ENCODE measurements at regions not wholly inside any gene's neighbourhood (a gene's known extent, or its start where the extent isn't known, plus 50 kb on each side); places are given as distances from the start of the nearest gene placed in this dataset.

GRCh38 chr2:42930025-42930581 is 137.7 kb upstream of the HAAO start (continued):
- TF ChIP-seq ZNF462 (CRISPR knock-in tag; IDR thresholded peaks at IDR 0.05): no peak
- TF ChIP-seq CREB1 (CRISPR knock-in tag; IDR thresholded peaks at IDR 0.05; ENCODE audit: low read depth): no peak
- no peak for TF ChIP-seq NANOG (IDR thresholded peaks at IDR 0.05; ENCODE audit: borderline replicate concordance)
- TF ChIP-seq ZNF331 (CRISPR knock-in tag; IDR thresholded peaks at IDR 0.05; ENCODE audit: low read depth): no peak

DNA sequence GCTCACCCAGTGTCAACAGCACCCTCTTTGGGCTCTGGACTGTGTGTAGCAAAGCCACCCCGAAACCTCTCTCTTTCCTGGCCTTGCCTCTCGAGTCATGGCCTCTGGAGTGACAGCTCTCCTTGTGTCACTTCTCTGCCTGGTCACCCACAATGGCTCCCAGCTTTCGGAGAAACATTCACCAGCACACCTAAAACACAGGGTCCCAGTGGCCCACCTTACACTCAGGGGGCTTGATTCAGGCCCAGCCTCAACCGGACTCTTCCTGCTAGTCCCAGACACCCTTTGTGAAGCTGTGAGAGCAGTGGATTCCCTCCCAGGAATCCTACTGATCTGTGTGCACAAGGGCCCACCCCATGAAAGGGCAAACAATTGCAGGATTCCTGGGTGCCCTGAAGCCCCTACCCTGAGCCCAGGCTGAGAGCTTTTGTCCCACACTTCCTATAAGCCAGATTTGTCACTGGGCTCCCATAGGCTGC is 137.2 kb upstream of the HAAO start:
- no peaks in the 10 kb centered on the region for H3K9me3 Mint-ChIP-seq
- ATAC-seq (no peak), DNase-seq (ENCODE audit: low spot score) (no peak)
- Histone ChIP-seq H3K27me3 (ENCODE audit: insufficient read depth) (no peaks in the 10 kb centered on the region), H3K4me3 (no peak overlapping the region), H4K20me1 (replicated peaks; ENCODE audit: insufficient read depth) (no peaks in the 10 kb centered on the region), H3K4me2 (no peak overlapping the region), H3K79me2 (replicated peaks; ENCODE audit: insufficient read depth) (no peaks in the 10 kb centered on the region), H3F3A (replicated peaks; ENCODE audit: low read depth) (no peaks in the 10 kb centered on the region; the same call in 1 of the 2 replicates), H3K27ac (ENCODE audit: low read depth) (no peak overlapping the region), H2AFZ (peak overlapping the region; percentile 66), H3K36me3 (ENCODE audit: insufficient read depth) (no peaks in the 10 kb centered on the region), H3K9me2 (ENCODE audit: insufficient read depth) (no peaks in the 10 kb centered on the region), H3K4me1 (ENCODE audit: insufficient read depth) (peaks cover 50% of the 10 kb centered on the region)
- peak overlapping the region; percentile 56 for H3K27ac Mint-ChIP-seq
- peaks cover 9% of the 10 kb centered on the region for H3K27me3 Mint-ChIP-seq (ENCODE audit: insufficient read depth, low read depth, poor library complexity)
- H3K36me3 Mint-ChIP-seq (ENCODE audit: low read depth): no peaks in the 10 kb centered on the region
- H3K4me1 Mint-ChIP-seq: peaks cover 62% of the 10 kb centered on the region
- H3K4me3 Mint-ChIP-seq: no peak overlapping the region
- TF ChIP-seq, protein P1, sequence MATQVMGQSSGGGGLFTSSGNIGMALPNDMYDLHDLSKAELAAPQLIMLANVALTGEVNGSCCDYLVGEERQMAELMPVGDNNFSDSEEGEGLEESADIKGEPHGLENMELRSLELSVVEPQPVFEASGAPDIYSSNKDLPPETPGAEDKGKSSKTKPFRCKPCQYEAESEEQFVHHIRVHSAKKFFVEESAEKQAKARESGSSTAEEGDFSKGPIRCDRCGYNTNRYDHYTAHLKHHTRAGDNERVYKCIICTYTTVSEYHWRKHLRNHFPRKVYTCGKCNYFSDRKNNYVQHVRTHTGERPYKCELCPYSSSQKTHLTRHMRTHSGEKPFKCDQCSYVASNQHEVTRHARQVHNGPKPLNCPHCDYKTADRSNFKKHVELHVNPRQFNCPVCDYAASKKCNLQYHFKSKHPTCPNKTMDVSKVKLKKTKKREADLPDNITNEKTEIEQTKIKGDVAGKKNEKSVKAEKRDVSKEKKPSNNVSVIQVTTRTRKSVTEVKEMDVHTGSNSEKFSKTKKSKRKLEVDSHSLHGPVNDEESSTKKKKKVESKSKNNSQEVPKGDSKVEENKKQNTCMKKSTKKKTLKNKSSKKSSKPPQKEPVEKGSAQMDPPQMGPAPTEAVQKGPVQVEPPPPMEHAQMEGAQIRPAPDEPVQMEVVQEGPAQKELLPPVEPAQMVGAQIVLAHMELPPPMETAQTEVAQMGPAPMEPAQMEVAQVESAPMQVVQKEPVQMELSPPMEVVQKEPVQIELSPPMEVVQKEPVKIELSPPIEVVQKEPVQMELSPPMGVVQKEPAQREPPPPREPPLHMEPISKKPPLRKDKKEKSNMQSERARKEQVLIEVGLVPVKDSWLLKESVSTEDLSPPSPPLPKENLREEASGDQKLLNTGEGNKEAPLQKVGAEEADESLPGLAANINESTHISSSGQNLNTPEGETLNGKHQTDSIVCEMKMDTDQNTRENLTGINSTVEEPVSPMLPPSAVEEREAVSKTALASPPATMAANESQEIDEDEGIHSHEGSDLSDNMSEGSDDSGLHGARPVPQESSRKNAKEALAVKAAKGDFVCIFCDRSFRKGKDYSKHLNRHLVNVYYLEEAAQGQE (IDR thresholded peaks at IDR 0.05; ENCODE audit: unreplicated experiment): no peak
- no peak for TF ChIP-seq CREB1 (CRISPR knock-in tag; IDR thresholded peaks at IDR 0.05; ENCODE audit: low read depth)
- TF ChIP-seq ZNF462 (CRISPR knock-in tag; IDR thresholded peaks at IDR 0.05): no peak

Measured in GM23338 (cell line).